ENCODE measurements at regions not wholly inside any gene's neighbourhood (a gene's known extent, or its start where the extent isn't known, plus 50 kb on each side); places are given as distances from the start of the nearest gene placed in this dataset.

GRCh38 chr10:86596266-86596665, 58.1 kb upstream of the OPN4 start:
- no peak overlapping the region for H3K27ac ChIP-seq (ENCODE audit: low read depth in 1 of 2, low read length in 2 of 2)
- no peak overlapping the region for H3K9ac ChIP-seq (ENCODE audit: low read depth in 1 of 2, low read length in 2 of 2)
- 73% methylated on average over 3 of the region's 3 CpGs for WGBS
- no peak for DNase-seq (ENCODE audit: low spot score)
- no peak overlapping the region for H3K4me3 ChIP-seq (ENCODE audit: low read depth in 1 of 3, low read length in 3 of 3)
- no peak for TF ChIP-seq YY1 (IDR thresholded peaks at IDR 0.05)
- peaks cover 0 to 7% (median 0%) of the 10 kb centered on the region in 4 donors for H3K4me1 ChIP-seq (ENCODE audit: control insufficient read depth in 4 of 4, insufficient read depth in 4 of 4, low read length in 3 of 4)
- no peaks in the 10 kb centered on the region for H3K36me3 ChIP-seq (ENCODE audit: control insufficient read depth in 4 of 4, insufficient read depth in 3 of 4, low read depth in 1 of 4, low read length in 3 of 4)
- no peaks in the 10 kb centered on the region for H3K27me3 ChIP-seq (ENCODE audit: control insufficient read depth in 4 of 4, insufficient read depth in 4 of 4, low read length in 3 of 4)
- no peaks in the 10 kb centered on the region for H3K9me3 ChIP-seq (ENCODE audit: control insufficient read depth in 4 of 4, low read length in 3 of 4)

GRCh38 chr10:86597306-86597705, 57.0 kb upstream of the OPN4 start:
- DNase-seq (ENCODE audit: low spot score), result no peak
- no peak overlapping the region for H3K27ac ChIP-seq (ENCODE audit: low read depth in 1 of 2, low read length in 2 of 2)
- no peaks in the 10 kb centered on the region for H3K36me3 ChIP-seq (ENCODE audit: control insufficient read depth in 4 of 4, insufficient read depth in 3 of 4, low read depth in 1 of 4, low read length in 3 of 4)
- TF ChIP-seq NR2F2 (IDR thresholded peaks at IDR 0.05), result no peak
- no peak for TF ChIP-seq GABPA (IDR thresholded peaks at IDR 0.05 in 1 of 2, conservative IDR thresholded peaks at IDR 0.05 in 1 of 2)
- TF ChIP-seq RAD21 (IDR thresholded peaks at IDR 0.05), result no peak
- TF ChIP-seq RXRA (IDR thresholded peaks at IDR 0.05), result no peak
- TF ChIP-seq YY1 (IDR thresholded peaks at IDR 0.05), result no peak
- TF ChIP-seq TAF1 (conservative IDR thresholded peaks at IDR 0.05), result no peak
- no peak for TF ChIP-seq SP1 (IDR thresholded peaks at IDR 0.05)
- H3K4me1 ChIP-seq (ENCODE audit: control insufficient read depth in 4 of 4, insufficient read depth in 4 of 4, low read length in 3 of 4), result peaks cover 0 to 13% (median 5%) of the 10 kb centered on the region in 4 donors
- H3K4me3 ChIP-seq (ENCODE audit: low read depth in 1 of 3, low read length in 3 of 3), result no peak overlapping the region
- H3K9me3 ChIP-seq (ENCODE audit: control insufficient read depth in 4 of 4, low read length in 3 of 4), result no peaks in the 10 kb centered on the region
- H3K9ac ChIP-seq (ENCODE audit: low read depth in 1 of 2, low read length in 2 of 2), result no peak overlapping the region
- no peaks in the 10 kb centered on the region for H3K27me3 ChIP-seq (ENCODE audit: control insufficient read depth in 4 of 4, insufficient read depth in 4 of 4, low read length in 3 of 4)
- WGBS, result 92% methylated on average over 15 of the region's 15 CpGs

- no peaks in the 10 kb centered on the region for H3K9me3 ChIP-seq (ENCODE audit: control insufficient read depth in 4 of 4, low read length in 3 of 4)
- H3K36me3 ChIP-seq (ENCODE audit: control insufficient read depth in 4 of 4, insufficient read depth in 3 of 4, low read depth in 1 of 4, low read length in 3 of 4), result no peaks in the 10 kb centered on the region
- WGBS, result 92% methylated on average over 1 of the region's 1 CpG
- no peak overlapping the region for H3K4me3 ChIP-seq (ENCODE audit: low read depth in 1 of 3, low read length in 3 of 3)
- peaks cover 0 to 12% (median 8%) of the 10 kb centered on the region in 4 donors for H3K4me1 ChIP-seq (ENCODE audit: control insufficient read depth in 4 of 4, insufficient read depth in 4 of 4, low read length in 3 of 4)
- TF ChIP-seq ATF3 (IDR thresholded peaks at IDR 0.05), result no peak
- no peak for TF ChIP-seq REST (IDR thresholded peaks at IDR 0.05)
- no peak for TF ChIP-seq HNF4A (conservative IDR thresholded peaks at IDR 0.05)
- no peak for TF ChIP-seq MAX (IDR thresholded peaks at IDR 0.05)
- TF ChIP-seq RXRA (IDR thresholded peaks at IDR 0.05), result no peak
- TF ChIP-seq EGR1 (IDR thresholded peaks at IDR 0.05; ENCODE audit: low read depth in 2 of 2), result no peak
- no peak for TF ChIP-seq NR2F2 (IDR thresholded peaks at IDR 0.05)
- TF ChIP-seq FOXA1 (IDR thresholded peaks at IDR 0.05), result no peak
- TF ChIP-seq YY1 (IDR thresholded peaks at IDR 0.05), result no peak
- TF ChIP-seq FOXA2 (IDR thresholded peaks at IDR 0.05), result no peak
- TF ChIP-seq SP1 (IDR thresholded peaks at IDR 0.05), result no peak
- no peak for TF ChIP-seq RAD21 (IDR thresholded peaks at IDR 0.05)
- no peak for TF ChIP-seq HNF4G (IDR thresholded peaks at IDR 0.05)
- TF ChIP-seq CTCF (IDR thresholded peaks at IDR 0.05; ENCODE audit: low read depth, low read length, missing input control), result no peak
- TF ChIP-seq JUND (IDR thresholded peaks at IDR 0.05), result no peak
- no peak for TF ChIP-seq ZBTB33 (IDR thresholded peaks at IDR 0.05)
- DNase-seq (ENCODE audit: low spot score), result no peak
- H3K27ac ChIP-seq (ENCODE audit: low read depth in 1 of 2, low read length in 2 of 2), result no peak overlapping the region
- H3K9ac ChIP-seq (ENCODE audit: low read depth in 1 of 2, low read length in 2 of 2), result no peak overlapping the region
- H3K27me3 ChIP-seq (ENCODE audit: control insufficient read depth in 4 of 4, insufficient read depth in 4 of 4, low read length in 3 of 4), result no peaks in the 10 kb centered on the region
Observed at GRCh38 chr10:86598151-86598550, 56.2 kb upstream of the OPN4 start.
